ENCODE measurements at regions not wholly inside any gene's neighbourhood (a gene's known extent, or its start where the extent isn't known, plus 50 kb on each side); places are given as distances from the start of the nearest gene placed in this dataset.

DNA sequence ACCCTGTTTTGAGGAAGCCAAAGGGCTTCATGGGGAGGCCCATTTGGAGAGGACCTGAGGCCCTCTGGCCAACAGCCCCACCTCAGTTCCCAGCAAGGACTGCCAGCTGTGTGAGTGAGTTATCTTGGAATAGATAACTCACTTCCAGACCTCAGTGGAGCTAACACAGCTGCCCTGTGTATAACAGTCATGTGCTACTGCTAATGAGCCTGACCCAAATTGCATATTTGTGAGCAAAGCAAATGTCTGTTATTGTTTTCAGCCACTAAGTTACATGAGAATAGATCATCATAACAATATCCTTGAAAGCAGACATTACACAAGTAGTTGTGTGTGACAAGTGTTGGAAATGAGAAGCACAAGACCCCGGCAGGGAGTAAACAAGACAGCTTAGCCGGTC is 355.8 kb downstream of the MCTP2 start:
- Histone ChIP-seq H3K27me3 (replicated peaks; ENCODE audit: insufficient read depth, low read length) (no peaks in the 10 kb centered on the region), H3K4me1 (ENCODE audit: low read length) (no peaks in the 10 kb centered on the region), H2AFZ (ENCODE audit: low read length) (no peak overlapping the region), H3K36me3 (replicated peaks; ENCODE audit: insufficient read depth, low read length) (no peaks in the 10 kb centered on the region), H3K4me3 (ENCODE audit: low read length) (no peak overlapping the region), H3F3A (ENCODE audit: insufficient read depth, low read length) (no peaks in the 10 kb centered on the region), H3K9ac (ENCODE audit: low read length) (no peak overlapping the region), H3K9me2 (replicated peaks; ENCODE audit: insufficient read depth, low read length) (no peaks in the 10 kb centered on the region), H3K79me2 (ENCODE audit: low read length) (no peaks in the 10 kb centered on the region), H4K20me1 (ENCODE audit: insufficient read depth, low read length) (no peaks in the 10 kb centered on the region), H3K27ac (ENCODE audit: low read length) (no peak overlapping the region), H3K4me2 (ENCODE audit: low read depth, low read length) (no peak overlapping the region), H3K9me3 (replicated peaks; ENCODE audit: insufficient read depth, low read length) (no peaks in the 10 kb centered on the region)
- no peak for DNase-seq
- TF ChIP-seq EZH2phosphoT487 (IDR thresholded peaks at IDR 0.05; ENCODE audit: low read length) = no peak
- TF ChIP-seq EZH2 (optimal IDR thresholded peaks at IDR 0.05; ENCODE audit: low read depth, low read length) = no peak
- TF ChIP-seq, protein P1, sequence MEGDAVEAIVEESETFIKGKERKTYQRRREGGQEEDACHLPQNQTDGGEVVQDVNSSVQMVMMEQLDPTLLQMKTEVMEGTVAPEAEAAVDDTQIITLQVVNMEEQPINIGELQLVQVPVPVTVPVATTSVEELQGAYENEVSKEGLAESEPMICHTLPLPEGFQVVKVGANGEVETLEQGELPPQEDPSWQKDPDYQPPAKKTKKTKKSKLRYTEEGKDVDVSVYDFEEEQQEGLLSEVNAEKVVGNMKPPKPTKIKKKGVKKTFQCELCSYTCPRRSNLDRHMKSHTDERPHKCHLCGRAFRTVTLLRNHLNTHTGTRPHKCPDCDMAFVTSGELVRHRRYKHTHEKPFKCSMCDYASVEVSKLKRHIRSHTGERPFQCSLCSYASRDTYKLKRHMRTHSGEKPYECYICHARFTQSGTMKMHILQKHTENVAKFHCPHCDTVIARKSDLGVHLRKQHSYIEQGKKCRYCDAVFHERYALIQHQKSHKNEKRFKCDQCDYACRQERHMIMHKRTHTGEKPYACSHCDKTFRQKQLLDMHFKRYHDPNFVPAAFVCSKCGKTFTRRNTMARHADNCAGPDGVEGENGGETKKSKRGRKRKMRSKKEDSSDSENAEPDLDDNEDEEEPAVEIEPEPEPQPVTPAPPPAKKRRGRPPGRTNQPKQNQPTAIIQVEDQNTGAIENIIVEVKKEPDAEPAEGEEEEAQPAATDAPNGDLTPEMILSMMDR (IDR thresholded peaks at IDR 0.05; ENCODE audit: low read length) = no peak

DNA sequence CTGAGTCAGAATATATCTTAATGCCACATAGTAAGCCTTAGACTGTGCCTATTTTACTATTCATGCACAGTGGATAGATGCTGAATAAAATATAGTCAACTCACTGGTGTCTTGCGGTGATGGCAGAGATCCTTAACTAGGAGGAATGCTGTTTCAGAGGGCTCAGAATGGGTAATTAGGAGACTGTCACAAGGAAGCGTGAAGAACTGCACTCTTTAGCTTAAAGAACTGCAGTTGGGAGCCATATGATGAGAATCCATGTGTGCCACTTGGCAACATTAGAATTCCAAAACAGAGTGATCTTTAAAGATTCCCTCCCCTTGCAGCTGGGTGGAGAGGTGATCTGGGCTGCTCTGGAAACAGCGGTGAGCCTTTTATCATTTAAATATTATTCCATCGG is 357.6 kb downstream of the MCTP2 start:
- no peak for TF ChIP-seq EZH2 (optimal IDR thresholded peaks at IDR 0.05; ENCODE audit: low read depth, low read length)
- no peaks in the 10 kb centered on the region for H3K27me3 ChIP-seq (replicated peaks; ENCODE audit: insufficient read depth, low read length)
- no peaks in the 10 kb centered on the region for H3F3A ChIP-seq (ENCODE audit: insufficient read depth, low read length)
- H4K20me1 ChIP-seq (ENCODE audit: insufficient read depth, low read length) = no peaks in the 10 kb centered on the region
- no peaks in the 10 kb centered on the region for H3K9me3 ChIP-seq (replicated peaks; ENCODE audit: insufficient read depth, low read length)
- H3K4me2 ChIP-seq (ENCODE audit: low read depth, low read length) = no peak overlapping the region
- H2AFZ ChIP-seq (ENCODE audit: low read length) = no peak overlapping the region
- H3K9me2 ChIP-seq (replicated peaks; ENCODE audit: insufficient read depth, low read length) = no peaks in the 10 kb centered on the region
- H3K27ac ChIP-seq (ENCODE audit: low read length) = no peak overlapping the region
- H3K4me3 ChIP-seq (ENCODE audit: low read length) = no peak overlapping the region
- no peaks in the 10 kb centered on the region for H3K36me3 ChIP-seq (replicated peaks; ENCODE audit: insufficient read depth, low read length)
- H3K4me1 ChIP-seq (ENCODE audit: low read length) = no peaks in the 10 kb centered on the region
- no peaks in the 10 kb centered on the region for H3K79me2 ChIP-seq (ENCODE audit: low read length)
- no peak overlapping the region for H3K9ac ChIP-seq (ENCODE audit: low read length)
- no peak for DNase-seq

DNA sequence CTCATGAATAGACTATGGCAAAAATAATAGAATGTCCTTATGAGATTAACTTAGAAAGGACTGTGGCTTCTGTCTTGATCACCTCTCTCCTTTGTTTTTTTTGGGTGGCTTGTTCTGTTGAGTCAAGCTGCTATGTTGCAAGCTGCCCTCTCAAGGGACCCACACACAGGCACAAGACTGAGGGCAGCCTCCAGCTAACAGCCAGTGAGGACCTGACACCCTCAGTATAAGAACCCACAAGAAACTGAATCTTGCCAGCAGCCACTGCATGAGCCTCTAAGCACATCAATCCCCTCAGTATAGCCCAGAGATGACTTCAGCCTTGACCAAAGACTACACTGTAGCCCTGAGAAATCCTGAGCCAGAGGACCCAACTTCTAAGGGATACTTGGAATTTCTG is 361.1 kb downstream of the MCTP2 start:
- H3K9ac ChIP-seq (ENCODE audit: low read length) = no peak overlapping the region
- no peaks in the 10 kb centered on the region for H3K4me1 ChIP-seq (ENCODE audit: low read length)
- no peaks in the 10 kb centered on the region for H3F3A ChIP-seq (ENCODE audit: insufficient read depth, low read length)
- H3K27ac ChIP-seq (ENCODE audit: low read length) = no peak overlapping the region
- H3K4me2 ChIP-seq (ENCODE audit: low read depth, low read length) = no peak overlapping the region
- no peaks in the 10 kb centered on the region for H3K9me3 ChIP-seq (replicated peaks; ENCODE audit: insufficient read depth, low read length)
- H3K27me3 ChIP-seq (replicated peaks; ENCODE audit: insufficient read depth, low read length) = no peaks in the 10 kb centered on the region
- no peak overlapping the region for H2AFZ ChIP-seq (ENCODE audit: low read length)
- TF ChIP-seq, protein P1 (IDR thresholded peaks at IDR 0.05; ENCODE audit: low read length) = no peak
- TF ChIP-seq EZH2 (optimal IDR thresholded peaks at IDR 0.05; ENCODE audit: low read depth, low read length) (no peak), EZH2phosphoT487 (IDR thresholded peaks at IDR 0.05; ENCODE audit: low read length) (no peak)
- no peaks in the 10 kb centered on the region for H3K36me3 ChIP-seq (replicated peaks; ENCODE audit: insufficient read depth, low read length)
- H4K20me1 ChIP-seq (ENCODE audit: insufficient read depth, low read length) = no peaks in the 10 kb centered on the region
- no peak overlapping the region for H3K4me3 ChIP-seq (ENCODE audit: low read length)
- no peaks in the 10 kb centered on the region for H3K79me2 ChIP-seq (ENCODE audit: low read length)
- no peaks in the 10 kb centered on the region for H3K9me2 ChIP-seq (replicated peaks; ENCODE audit: insufficient read depth, low read length)
- no peak for DNase-seq

DNA sequence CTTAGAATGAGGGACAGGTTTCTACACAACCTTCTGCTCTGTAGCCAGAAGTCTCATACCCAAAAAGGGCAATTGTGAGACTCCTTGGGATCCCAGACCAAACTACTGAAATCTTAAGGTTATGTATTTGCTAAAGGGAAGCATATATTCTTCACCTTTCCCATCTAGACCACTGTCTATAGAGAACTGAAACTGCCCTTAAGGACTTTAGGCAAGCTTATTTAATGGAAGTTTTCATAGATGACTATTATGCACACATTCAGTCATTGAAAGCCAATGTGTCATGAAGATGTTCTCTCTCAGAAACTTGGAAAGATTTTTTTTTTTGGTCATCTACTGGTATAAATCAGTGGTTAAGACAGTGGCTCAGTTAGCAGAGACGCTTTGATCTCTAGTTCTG is 365.3 kb downstream of the MCTP2 start:
- Histone ChIP-seq H3K36me3 (replicated peaks; ENCODE audit: insufficient read depth, low read length) (no peaks in the 10 kb centered on the region), H3K9ac (ENCODE audit: low read length) (no peak overlapping the region), H3K27me3 (replicated peaks; ENCODE audit: insufficient read depth, low read length) (no peaks in the 10 kb centered on the region), H2AFZ (ENCODE audit: low read length) (no peak overlapping the region), H3K9me3 (replicated peaks; ENCODE audit: insufficient read depth, low read length) (no peaks in the 10 kb centered on the region), H3K9me2 (replicated peaks; ENCODE audit: insufficient read depth, low read length) (no peaks in the 10 kb centered on the region), H3F3A (ENCODE audit: insufficient read depth, low read length) (no peaks in the 10 kb centered on the region), H3K27ac (ENCODE audit: low read length) (no peak overlapping the region), H3K4me3 (ENCODE audit: low read length) (no peak overlapping the region), H3K79me2 (ENCODE audit: low read length) (no peaks in the 10 kb centered on the region), H4K20me1 (ENCODE audit: insufficient read depth, low read length) (no peaks in the 10 kb centered on the region), H3K4me1 (ENCODE audit: low read length) (no peaks in the 10 kb centered on the region), H3K4me2 (ENCODE audit: low read depth, low read length) (no peak overlapping the region)
- TF ChIP-seq, protein P1 (IDR thresholded peaks at IDR 0.05; ENCODE audit: low read length) = no peak
- TF ChIP-seq EZH2phosphoT487 (IDR thresholded peaks at IDR 0.05; ENCODE audit: low read length) (no peak), EZH2 (optimal IDR thresholded peaks at IDR 0.05; ENCODE audit: low read depth, low read length) (no peak)
- DNase-seq = no peak

All from MM.1S (cell line).